ENCODE measurements at regions not wholly inside any gene's neighbourhood (a gene's known extent, or its start where the extent isn't known, plus 50 kb on each side); places are given as distances from the start of the nearest gene placed in this dataset.
"Not testable (repeated sequence)": the region's sequence is repeated elsewhere in the genome, so short reads cannot be mapped to it uniquely, and the experiment has no call there.

GRCh38 chr9:90074316-90074962 is 469.6 kb downstream of the GADD45G start:
- Histone ChIP-seq H3K9me3 (no peaks in the 10 kb centered on the region), H3K4me3 (no peak overlapping the region), H3K36me3 (ENCODE audit: low read depth) (no peaks in the 10 kb centered on the region), H3K4me1 (ENCODE audit: low read depth) (no peaks in the 10 kb centered on the region)
- ATAC-seq, result no peak
- intact Hi-C loops (cut with DNase I, micrococcal nuclease), result no loop called here
- DNase-seq, result no peak
- TF ChIP-seq CTCF (IDR thresholded peaks at IDR 0.05), result no peak

GRCh38 chr9:90077598-90077997 is 472.8 kb downstream of the GADD45G start:
- ATAC-seq; H3K4me1 ChIP-seq (ENCODE audit: low read depth); intact Hi-C loops (cut with DNase I, micrococcal nuclease); H3K4me3 ChIP-seq; DNase-seq; H3K9me3 ChIP-seq; H3K36me3 ChIP-seq (ENCODE audit: low read depth): not testable (repeated sequence)

GRCh38 chr9:90078988-90079421 is 474.2 kb downstream of the GADD45G start:
- Histone ChIP-seq H3K9me3 (no peaks in the 10 kb centered on the region), H3K4me1 (ENCODE audit: low read depth) (no peaks in the 10 kb centered on the region), H3K36me3 (ENCODE audit: low read depth) (no peaks in the 10 kb centered on the region), H3K4me3 (no peak overlapping the region)
- DNase-seq (no peak), ATAC-seq (no peak)
- intact Hi-C loops (cut with DNase I, micrococcal nuclease), result no loop called here
- TF ChIP-seq CTCF (IDR thresholded peaks at IDR 0.05), result no peak

DNA sequence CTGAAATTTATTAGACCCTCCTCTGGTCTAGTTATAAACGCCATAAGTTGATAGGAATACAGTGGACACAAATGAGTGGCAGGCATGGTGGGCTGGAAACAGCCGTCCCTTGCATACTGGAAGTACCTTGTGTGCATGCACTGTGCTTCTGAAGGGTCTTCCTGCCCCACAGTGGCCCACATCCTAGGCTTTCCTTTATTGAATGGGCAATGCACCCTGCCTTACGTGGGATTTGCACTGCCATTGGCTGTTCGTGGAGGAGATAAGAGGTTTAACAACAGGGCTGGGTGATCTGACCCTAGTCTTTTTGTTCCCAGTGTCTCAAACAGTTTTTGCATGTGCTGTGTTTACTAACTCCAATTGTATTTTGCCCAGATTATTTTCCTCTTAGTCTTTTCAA is 480.8 kb downstream of the GADD45G start:
- no peak for TF ChIP-seq CTCF (IDR thresholded peaks at IDR 0.05)
- Histone ChIP-seq H3K36me3 (ENCODE audit: low read depth) (no peaks in the 10 kb centered on the region), H3K4me3 (no peak overlapping the region), H3K4me1 (ENCODE audit: low read depth) (peaks cover 3% of the 10 kb centered on the region), H3K9me3 (no peaks in the 10 kb centered on the region)
- ATAC-seq (peak; percentile 34), DNase-seq (no peak)
- intact Hi-C loops (cut with DNase I, micrococcal nuclease), result no loop called here

DNA sequence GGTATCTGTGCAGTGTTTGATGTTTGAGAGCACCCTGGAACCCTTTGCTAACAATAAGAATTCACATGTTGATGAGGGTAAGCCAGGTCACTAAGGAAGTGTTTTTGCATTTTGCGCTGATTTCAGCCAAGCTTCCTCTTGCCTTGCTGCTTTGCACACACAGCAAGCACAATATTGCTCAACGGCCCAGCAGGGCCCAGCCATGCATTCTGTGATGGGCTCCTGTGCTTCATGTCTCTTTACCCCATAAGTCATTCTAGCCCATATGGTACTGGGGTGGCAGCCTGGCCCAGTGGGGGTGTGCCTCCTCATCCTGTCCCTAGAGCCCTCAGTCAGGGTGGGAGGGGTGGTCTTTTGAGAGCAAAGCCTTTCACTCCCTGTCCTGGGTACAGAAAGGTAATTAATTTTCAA is 481.3 kb downstream of the GADD45G start:
- Histone ChIP-seq H3K4me3 (no peak overlapping the region), H3K4me1 (ENCODE audit: low read depth) (peaks cover 3% of the 10 kb centered on the region), H3K9me3 (no peaks in the 10 kb centered on the region), H3K36me3 (ENCODE audit: low read depth) (no peaks in the 10 kb centered on the region)
- no peak for TF ChIP-seq CTCF (IDR thresholded peaks at IDR 0.05)
- DNase-seq (peak in 1 of 3 donors; percentile 43), ATAC-seq (peak; percentile 71)
- intact Hi-C loops (cut with DNase I, micrococcal nuclease), result no loop called here

DNA sequence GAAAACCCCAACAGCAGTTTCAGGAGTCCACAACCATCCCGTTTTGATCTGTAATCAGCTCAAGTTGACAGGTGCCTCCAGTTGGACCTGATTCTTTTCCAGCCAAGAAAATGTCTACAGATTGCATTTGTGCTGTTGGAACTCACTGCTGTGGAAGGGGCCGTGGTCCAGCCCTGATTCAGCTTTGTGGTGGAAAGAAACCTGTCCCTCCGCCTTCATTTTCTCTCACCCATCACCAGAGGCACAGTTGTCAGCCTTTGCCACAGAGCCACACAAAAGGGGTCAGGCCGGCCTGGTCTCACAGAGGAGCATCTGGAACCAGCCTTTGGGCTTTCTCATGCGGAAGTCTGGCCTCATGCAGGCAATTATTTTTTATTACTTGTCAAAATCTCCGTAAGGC is 483.6 kb downstream of the GADD45G start:
- DNase-seq, result no peak
- no peaks in the 10 kb centered on the region for H3K9me3 ChIP-seq
- intact Hi-C loops (cut with DNase I, micrococcal nuclease), result no loop called here
- no peak for ATAC-seq
- H3K4me3 ChIP-seq, result no peak overlapping the region
- TF ChIP-seq CTCF (IDR thresholded peaks at IDR 0.05), result no peak
- no peaks in the 10 kb centered on the region for H3K36me3 ChIP-seq (ENCODE audit: low read depth)
- peaks cover 3% of the 10 kb centered on the region for H3K4me1 ChIP-seq (ENCODE audit: low read depth)
